GM19455 (cell line): ENCODE measurements at regions not wholly inside any gene's neighbourhood (a gene's known extent, or its start where the extent isn't known, plus 50 kb on each side); places are given as distances from the start of the nearest gene placed in this dataset.
A peak's percentile ranks its signal among the peaks of the same experiment; 100 is the strongest.
"Not testable (repeated sequence)": the region's sequence is repeated elsewhere in the genome, so short reads cannot be mapped to it uniquely, and the experiment has no call there.

ENCODE experiments used
- ATAC-seq: cut with Tn5 transposase; IDR thresholded peaks from one replicate; pipeline ENCODE4 v1.9.1; 2021; ENCODE audit not compliant: unreplicated experiment

DNA sequence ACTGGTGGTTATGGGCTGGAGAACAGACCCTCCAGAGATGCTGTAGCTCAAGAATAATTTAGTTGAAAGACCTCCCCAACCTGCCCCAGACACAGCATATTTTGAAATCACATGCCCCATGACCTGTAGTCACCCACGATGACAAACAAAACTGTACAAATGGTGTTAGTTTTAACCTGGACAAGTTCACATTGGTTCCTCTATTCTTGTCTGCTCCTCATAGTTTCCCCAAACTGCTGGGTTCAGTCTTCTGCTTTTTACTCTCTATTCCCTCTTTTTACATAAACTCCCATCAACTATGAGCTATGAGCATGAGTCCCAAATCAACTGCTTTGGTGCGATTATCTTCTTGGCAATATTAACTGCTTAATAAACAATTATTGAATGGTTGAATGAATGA, 365.3 kb upstream of the CLINT1 start:
- ATAC-seq = no peak

DNA sequence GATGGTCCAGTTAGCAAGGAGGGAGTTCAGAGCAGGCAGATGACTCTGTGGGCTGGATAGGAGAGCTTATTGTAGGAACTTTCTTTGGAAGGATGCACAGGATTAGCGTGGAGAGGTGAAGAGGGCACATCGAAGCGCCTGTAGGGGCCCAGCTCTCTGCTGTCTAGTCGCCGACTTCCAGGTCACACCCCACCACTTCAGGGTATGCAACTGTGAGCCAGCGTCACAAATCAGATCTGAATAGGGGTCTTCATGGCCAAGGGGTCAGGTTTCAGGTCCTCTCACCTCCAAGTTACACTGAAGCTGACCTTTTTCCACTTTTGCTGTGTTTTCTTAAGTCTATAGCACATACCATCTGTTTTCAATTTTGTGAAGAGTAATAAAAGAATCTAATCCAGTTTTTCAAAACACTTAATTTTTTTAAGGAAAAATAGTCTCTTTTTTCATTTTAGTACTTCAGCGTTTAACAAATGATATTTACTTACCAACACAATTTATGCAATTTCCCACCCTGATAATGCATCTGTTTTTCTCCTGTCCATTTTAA, 364.2 kb upstream of the CLINT1 start:
- no peak for ATAC-seq

DNA sequence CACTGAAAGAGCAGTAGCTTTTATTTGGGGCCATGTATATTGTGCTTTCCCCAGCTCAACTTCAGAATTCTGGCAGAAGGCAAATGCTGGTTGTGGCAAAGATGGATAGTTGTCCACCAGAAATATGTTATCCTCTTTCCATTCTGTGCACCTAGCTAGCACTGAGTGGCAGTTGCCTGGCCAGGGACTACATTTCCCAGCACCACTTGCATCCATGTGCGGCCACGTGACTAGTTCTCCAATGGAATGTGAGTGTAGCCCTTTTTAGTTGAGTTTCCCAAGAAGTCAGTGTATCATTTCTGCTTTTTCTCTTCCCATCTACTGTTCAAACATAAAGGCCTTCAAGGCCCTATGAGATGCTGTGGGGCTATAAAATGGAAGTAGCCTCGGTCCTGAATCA, 354.0 kb upstream of the CLINT1 start:
- ATAC-seq = no peak

DNA sequence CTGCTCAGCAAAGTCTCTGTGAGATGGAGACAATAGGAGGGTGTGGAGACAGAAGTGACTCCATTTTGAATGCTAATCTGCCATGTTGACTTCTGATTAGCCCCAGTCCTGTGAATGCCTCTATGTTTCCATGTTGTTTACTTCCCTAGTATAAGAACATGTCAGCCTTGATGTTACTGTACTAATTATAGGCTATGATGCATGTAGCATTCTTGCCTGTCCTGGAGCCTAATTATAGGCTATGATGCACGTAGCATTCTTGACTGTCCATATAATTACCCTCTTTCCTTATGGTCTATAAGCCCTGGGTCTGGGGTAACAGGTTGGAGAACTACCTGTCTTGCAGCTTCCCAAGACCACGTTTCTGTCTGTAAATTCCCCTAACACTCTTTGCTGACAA, 353.3 kb upstream of the CLINT1 start:
- ATAC-seq = no peak

DNA sequence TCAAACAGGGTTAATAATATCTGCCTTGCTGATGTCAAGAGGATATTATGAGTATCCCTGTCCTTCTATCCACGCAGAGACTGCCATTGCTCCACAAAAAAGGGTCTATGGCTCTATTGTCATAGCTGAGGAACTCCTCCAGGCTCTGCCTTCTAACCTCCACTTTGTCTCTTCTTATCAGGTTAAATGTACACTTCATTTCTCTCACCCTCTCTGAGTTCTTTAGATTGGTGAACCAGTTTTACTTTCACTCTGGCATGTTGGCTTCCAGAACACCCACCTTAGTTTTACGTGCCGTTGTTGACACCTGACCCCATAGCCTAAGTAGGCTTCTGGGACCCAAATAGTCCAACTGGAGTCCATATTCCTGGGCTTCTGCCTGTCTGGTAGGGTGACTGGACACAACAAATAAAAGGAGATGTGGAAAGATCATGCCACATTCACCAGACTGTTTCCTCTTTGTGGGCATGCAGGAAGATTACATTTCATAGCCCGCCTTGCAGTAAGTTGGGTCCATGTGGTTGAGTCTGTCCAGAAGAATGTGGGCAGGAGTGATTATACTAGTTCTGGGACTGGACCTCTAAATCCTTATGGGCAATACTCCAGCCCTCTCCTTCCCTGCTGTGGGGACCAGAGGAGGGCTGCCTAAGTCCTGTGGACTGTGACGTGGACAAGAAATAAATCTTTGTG, 350.4 kb upstream of the CLINT1 start:
- ATAC-seq = no peak

DNA sequence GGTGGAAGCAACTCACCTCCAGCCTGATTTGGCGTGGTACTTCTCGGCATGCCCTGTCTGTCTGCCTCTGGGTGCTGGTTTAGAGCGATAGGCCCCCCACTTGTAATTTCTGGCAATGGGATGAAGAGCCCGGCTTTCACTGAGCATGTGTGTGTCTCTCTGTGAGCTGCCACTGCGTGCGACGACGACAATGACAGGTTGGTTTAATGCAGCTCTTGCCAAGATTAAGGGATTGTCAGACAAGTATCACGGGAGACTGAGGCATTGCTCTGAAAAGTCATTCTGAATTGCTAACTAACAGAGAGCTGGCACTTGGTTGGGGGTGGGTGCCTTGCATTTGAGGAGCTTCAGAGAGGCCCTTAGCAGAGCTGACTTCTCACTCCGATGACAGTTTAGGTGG, 348.8 kb upstream of the CLINT1 start:
- no peak for ATAC-seq

DNA sequence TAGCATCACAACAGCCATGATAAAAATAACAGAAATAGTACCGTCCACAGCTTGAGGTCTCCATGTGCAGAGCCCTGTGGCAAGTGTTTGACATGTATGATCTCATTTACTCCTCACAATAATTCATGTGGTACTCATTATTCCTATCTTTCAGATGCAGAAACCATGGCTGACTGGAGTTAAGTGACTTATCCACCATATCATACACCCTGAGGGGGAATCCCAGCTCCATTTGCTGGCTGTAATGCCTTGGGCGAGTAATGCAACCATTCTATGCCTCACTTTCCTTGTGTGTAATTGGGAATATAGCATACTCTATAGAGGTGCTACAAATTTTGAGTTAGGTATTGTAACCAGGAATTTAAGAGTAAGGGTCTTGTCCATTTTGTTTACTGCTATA, 347.0 kb upstream of the CLINT1 start:
- ATAC-seq = no peak

DNA sequence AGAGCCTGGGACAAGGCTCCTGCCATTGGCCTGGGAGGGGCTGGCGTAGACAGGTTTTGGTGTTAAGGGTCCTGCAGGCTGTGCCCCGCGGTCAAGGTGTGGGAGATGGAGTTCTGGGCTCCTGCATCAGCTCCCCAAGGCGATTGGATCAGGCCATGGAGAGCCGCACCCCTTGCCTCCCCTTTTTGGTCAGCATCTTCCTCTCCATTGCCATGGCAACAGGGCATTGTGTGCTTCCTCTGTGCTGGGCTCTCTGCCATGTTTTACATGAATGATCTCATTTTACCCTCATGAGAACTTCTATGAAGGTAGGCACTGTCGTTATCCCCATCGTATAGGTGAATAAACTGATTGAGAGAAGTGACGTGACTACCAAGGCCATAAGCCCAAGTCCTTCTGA, 344.3 kb upstream of the CLINT1 start:
- ATAC-seq = no peak

DNA sequence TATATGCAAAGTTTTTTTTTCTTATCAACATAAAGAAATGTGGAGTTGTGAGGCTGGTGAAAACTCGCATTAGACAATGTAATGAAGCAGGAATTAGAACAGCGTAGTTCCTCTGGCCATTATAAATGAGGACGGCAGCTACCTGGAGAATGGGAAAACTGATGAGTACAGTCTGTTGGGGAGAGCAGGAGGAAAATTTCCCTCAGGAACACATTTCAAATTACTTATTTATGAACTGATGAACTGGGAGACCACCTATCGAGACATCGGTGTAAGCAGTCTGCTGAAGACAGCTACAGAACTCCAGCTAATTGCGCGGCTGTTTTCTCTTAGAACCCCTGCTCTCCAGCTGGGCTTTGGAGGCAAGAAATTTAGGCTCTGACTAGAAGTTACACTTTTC, 343.9 kb upstream of the CLINT1 start:
- ATAC-seq = no peak

DNA sequence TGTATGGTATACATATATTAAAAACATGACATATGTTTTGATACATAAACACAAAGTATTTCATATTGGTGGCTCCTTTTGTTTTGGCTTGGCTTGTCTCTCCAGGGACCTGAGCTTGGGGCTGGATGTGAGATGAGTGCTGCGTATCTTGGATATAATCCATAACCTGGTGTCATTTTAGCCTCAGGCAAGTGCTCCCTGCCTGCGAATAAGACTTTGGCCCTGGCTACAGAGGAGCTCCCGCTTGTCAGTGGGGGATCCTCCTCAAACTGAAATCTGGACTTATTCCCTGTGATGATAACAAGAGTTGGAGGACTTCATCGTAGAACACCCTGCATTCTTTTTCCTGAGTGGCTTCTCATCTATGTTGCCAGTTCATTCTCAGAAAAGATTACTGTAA, 341.7 kb upstream of the CLINT1 start:
- ATAC-seq = no peak

DNA sequence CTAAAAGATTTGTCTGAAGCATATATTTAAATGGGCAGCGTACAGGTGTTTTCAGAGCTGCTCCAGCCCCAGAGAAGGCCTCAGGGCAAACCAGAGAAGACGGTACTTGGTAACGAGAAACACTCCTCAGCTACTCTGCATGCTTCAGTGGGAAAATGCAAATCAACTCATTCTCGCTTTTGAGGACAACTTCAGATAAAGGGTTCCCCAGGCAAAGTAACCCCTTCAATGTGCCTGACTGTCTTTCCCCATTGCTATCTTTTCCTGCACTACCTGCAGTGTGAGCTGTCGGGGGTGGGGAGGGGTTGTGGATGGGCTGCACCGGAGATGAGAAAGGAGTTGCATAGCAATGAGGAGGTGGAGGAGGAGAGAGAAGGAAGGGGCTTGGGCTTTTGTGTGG, 339.7 kb upstream of the CLINT1 start:
- peak; percentile 83 for ATAC-seq

DNA sequence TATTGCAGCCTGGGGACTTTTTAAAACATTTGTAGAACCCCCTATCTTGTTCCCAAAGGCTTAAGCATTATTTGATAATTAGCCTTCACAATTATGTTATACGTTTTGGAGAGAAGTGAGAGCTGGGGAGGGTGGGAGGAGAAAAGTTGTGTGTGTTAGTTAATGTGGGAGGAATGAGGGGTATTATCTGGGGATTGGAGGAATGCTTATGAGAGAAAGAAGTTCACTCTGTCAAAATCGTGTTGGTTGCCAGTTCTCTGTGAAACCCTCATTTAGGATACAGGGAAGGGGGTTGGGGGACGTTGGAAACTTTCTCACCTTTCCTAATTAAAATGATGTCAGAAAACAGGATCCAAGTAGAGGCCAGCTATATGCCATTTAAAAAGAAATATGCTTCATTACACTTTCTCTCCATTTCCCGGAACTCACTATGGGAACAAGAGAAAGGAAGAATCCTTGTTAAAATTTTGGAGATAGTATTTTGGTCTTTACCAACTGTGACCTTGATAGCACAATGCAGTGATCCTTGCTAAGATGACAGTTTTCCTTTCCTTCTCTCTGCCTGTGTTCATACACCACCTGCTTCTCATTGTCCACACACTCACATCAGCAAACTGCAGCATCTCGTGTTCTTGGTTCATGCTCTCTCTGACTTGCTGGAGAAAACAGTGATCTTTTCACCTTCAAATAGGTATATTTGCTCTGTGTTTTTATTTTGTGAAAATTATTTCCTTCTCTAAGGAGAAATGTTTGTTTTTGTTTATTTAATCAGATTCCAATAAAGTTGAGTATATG, 336.7 kb upstream of the CLINT1 start:
- no peak for ATAC-seq

DNA sequence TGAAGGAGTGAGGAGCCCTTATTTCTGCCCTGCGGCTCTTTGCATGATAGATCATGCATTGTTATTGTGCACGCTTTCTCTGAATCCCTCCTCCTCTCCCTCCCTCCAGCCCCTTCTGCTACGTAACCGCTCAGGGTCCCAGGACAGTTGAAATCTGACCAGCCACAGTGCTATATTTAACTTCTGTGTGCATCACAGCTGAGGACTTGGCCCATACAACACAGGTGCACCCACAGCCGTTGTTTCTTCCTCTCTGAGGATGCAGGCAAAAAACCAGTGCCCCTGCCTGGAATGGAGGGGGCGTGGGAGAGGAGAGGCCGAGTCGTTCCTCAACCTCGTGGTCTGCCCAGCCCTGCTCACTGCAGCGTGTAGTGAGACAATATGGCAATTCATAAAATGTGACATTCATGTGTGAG, 335.6 kb upstream of the CLINT1 start:
- no peak for ATAC-seq

DNA sequence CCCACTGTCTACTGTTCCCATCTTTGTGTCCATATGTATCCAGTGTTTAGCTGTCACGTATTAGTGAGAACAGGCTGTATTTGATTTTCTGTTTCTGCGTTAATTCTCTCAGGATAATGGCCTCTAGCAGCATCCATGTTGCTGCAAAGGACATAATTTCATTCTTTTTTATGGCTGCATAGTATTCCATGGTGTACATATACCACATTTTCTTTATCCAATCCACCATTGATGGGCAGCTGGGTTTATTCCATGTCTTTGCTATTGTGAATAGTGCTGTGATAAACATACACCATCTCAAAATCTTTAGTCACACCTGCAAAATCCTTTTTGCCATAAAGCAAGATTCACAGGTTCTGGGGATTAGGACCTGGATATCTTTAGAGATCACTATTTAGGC, 334.4 kb upstream of the CLINT1 start:
- ATAC-seq = not testable (repeated sequence)

DNA sequence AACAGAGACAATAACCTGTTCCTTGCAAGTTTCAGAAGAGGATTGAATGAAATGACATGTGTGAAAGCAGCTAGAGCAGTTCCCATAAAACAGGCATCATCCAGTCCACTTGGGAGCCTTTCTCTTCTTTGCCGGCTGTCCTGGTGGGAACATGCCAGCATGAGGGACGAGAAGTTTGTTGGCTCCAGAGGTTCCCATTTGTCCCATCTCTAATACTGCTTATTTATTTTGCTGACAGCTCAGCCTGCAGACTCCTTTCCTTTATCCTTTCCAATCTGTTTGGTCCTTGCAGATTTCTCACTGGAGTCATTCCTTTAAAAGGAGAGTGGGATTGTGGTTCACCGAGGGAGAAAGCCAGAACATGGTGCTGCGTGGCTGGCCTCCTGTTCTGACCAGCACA, 321.5 kb upstream of the CLINT1 start:
- no peak for ATAC-seq

DNA sequence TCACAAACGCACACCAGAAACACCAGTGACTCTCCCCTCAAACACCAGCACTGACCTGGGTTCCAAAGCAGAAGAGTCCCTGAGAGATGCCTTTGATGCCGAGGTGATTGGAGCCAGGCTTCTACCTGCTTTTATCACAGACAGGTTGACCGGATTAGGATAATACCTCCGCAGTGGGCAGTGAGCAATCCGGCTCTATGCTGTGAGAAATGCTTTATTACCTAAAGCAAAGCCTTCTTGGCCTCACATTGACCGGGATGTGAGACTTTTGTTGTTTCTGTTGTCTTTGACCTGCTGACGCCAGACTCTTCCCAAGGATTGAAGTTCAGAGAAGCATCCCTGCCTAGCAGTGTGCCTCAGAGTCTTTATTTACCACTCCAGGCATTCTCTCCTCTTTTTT, 320.3 kb upstream of the CLINT1 start:
- no peak for ATAC-seq

DNA sequence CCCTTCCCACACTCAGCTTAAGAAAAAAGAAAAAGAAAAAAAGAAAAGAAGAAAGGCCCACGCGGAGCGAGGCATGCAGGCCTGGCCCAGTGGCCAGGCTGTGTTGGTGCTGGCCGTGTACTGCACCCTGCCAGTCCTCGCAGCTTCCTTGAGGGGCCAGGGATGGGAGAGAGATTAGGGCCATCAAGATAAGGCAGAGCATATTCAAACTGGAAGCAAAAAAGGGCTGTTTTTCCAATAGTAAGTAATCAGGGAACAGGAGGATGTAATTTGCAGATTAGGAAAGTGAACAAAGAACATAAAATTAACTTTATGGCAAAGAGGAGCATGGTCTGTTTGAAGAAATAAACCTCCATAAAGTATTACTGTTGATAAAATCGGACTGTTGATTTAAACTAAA, 319.6 kb upstream of the CLINT1 start:
- ATAC-seq = no peak

DNA sequence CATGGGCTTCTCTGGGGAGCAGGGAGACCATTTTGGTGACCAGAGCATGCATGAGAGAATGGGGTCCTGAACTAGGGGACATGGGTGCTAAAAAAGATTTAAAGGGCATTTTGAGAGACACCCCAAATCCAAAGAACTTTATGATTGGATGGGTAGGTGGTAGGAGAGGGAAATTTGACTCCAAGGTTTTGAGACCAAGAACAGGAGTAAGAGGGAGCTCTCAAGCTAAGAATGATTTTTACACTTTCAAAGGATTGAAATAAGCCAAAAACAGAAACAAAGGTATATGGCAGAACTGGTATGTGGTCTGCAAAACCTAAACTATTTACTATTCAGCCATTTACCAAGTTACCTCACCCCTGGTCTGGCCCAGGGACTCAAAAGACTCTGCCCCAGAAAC, 318.2 kb upstream of the CLINT1 start:
- ATAC-seq = no peak

DNA sequence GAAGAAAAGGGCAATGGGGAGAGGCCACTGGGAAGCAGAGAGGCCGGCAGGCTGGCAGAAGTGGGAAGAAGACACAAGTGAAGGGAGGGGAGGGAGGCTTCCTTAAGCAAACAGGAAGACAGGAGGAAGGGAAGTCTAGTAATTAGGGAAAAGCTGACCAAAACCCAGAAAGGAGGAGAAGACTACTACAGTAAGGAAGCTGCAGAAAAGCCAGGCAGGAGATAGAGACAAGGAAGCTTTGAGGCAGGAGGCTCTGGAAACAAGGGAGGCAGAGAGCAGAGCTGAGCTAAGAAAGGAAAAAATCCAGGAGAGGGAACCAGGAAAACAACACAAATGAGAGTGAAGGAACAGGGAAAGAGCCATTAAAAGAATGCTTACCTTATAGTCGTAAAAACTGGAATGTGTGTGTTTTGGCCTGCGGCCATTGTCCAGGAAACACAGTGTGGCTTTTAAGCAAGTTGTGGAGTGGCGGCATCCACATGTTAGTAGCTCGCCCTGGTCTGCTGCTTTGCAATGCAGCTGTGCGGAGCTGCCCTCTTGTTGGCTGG, 317.1 kb upstream of the CLINT1 start:
- no peak for ATAC-seq

DNA sequence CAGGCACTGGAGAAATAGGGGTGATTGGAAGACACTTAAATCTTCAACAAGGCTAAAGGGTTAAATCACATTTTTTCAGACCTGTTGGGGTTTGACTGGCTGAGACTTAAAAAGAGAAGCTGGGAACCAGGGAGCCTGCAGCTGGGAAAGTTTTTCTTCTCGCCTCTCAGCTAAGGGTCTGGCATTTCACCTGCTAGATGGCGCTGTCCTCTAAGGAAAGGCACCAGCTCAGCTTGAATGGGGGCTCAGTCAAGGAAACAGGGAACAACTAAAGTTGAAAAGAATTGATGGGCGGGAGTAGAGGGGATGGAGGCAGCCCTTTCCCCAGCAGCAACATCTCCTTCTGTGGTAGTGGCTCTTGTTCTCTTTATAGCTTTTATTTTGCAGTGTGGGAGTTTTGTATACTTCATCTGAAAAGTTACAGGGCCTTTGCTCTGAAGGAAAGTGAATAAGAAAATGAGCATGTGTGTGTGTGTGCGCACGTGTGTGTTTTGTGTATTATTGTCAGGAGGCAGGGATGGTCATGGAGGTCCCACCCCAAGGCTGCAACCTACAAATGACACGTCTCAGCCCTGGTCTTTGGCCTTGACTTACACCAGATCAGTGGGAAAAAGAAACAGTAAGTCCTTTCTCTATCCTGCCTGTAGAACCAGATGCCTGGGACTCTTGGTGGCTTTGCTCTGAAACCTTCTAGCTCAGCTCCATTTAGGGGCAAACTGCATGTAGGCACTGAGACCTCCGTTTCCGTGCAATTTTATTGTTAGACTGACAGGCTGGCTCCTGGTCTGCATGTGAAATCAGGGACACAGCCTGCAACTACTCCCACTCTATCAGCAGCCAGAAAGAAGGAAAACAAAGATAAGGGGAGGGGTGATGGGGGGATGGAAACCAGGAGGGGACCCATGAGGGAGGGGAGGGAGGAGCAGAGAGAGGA, 316.2 kb upstream of the CLINT1 start:
- ATAC-seq = no peak

DNA sequence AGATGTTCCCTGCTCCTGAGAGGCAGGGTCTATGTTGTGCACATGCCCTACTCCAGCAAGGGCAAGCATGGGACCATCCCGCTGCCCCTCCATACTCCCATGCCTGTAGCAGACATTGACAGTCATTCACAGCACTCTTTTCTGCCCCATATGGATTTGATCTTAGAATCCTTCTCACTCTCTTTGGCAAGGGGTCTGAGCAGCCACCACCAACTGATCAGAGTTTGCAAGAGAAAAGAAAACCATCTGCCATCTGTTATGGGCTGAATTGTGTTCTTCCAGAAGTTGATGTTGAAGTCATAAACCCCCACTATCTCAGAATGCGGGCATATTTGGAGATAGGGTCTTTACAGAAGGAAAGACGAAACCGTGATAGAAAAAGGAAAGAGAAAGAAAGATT, 315.1 kb upstream of the CLINT1 start:
- ATAC-seq = no peak
